ENCODE measurements at regions not wholly inside any gene's neighbourhood (a gene's known extent, or its start where the extent isn't known, plus 50 kb on each side); places are given as distances from the start of the nearest gene placed in this dataset.

GRCh38 chr16:86429663-86430062 is 80.7 kb upstream of the FOXF1 start:
- H3K27me3 Mint-ChIP-seq (ENCODE audit: low read depth in 3 of 3): peaks cover 0 to 11% (median 4%) of the 10 kb centered on the region in 3 donors
- H3K9me3 ChIP-seq (replicated peaks in 1 of 2; ENCODE audit: control insufficient read depth in 1 of 2, insufficient read depth in 1 of 2, low read length in 2 of 2): no peaks in the 10 kb centered on the region
- no peak for DNase-seq
- H3K9me3 Mint-ChIP-seq: peaks cover 0 to 4% (median 2%) of the 10 kb centered on the region in 7 donors
- H3K36me3 Mint-ChIP-seq: no peaks in the 10 kb centered on the region
- no peaks in the 10 kb centered on the region for H4K20me1 ChIP-seq (ENCODE audit: insufficient read depth, low read length)
- H3K27ac Mint-ChIP-seq: no peak overlapping the region
- TF ChIP-seq CTCF (IDR thresholded peaks at IDR 0.05): no peak
- H3K4me2 ChIP-seq (replicated peaks; ENCODE audit: extremely low read depth, low read length, poor library complexity, severe bottlenecking): no peak overlapping the region
- H3K4me1 ChIP-seq (ENCODE audit: control insufficient read depth in 1 of 2, insufficient read depth in 2 of 2, low read length in 2 of 2): no peaks in the 10 kb centered on the region
- 89% methylated on average over 8 of the region's 13 CpGs for WGBS (ENCODE audit: insufficient coverage)
- no peaks in the 10 kb centered on the region for H3K4me1 Mint-ChIP-seq
- H3K79me2 ChIP-seq (ENCODE audit: insufficient read depth, low read length): no peaks in the 10 kb centered on the region
- no peak overlapping the region for H2AFZ ChIP-seq (ENCODE audit: insufficient read depth, low read depth, low read length, poor library complexity, severe bottlenecking)
- no peaks in the 10 kb centered on the region for H3K27me3 ChIP-seq (ENCODE audit: control insufficient read depth in 2 of 2, insufficient read depth in 2 of 2, low read length in 2 of 2)
- H3K9ac ChIP-seq (ENCODE audit: insufficient read depth, low read length, poor library complexity, severe bottlenecking): no peak overlapping the region
- intact Hi-C loops (cut with micrococcal nuclease): no loop called here
- no peaks in the 10 kb centered on the region for H3K36me3 ChIP-seq (replicated peaks in 1 of 2; ENCODE audit: control insufficient read depth in 1 of 2, insufficient read depth in 2 of 2, low read length in 2 of 2)
- H3K4me3 ChIP-seq (replicated peaks in 1 of 3; ENCODE audit: low read depth in 2 of 3, low read length in 3 of 3): no peak overlapping the region
- H3K4me3 Mint-ChIP-seq: no peak overlapping the region
- H3K27ac ChIP-seq (ENCODE audit: low read depth in 1 of 2, low read length in 2 of 2): no peak overlapping the region

GRCh38 chr16:86430814-86431213 is 79.5 kb upstream of the FOXF1 start:
- Mint-ChIP-seq H3K4me1 (no peaks in the 10 kb centered on the region), H3K36me3 (no peaks in the 10 kb centered on the region), H3K9me3 (peaks cover 0 to 4% (median 2%) of the 10 kb centered on the region in 7 donors), H3K4me3 (no peak overlapping the region), H3K27me3 (ENCODE audit: low read depth in 3 of 3) (peaks cover 0 to 11% (median 4%) of the 10 kb centered on the region in 3 donors), H3K27ac (no peak overlapping the region)
- Histone ChIP-seq H2AFZ (ENCODE audit: insufficient read depth, low read depth, low read length, poor library complexity, severe bottlenecking) (no peak overlapping the region), H3K4me3 (replicated peaks in 1 of 3; ENCODE audit: low read depth in 2 of 3, low read length in 3 of 3) (no peak overlapping the region), H4K20me1 (ENCODE audit: insufficient read depth, low read length) (no peaks in the 10 kb centered on the region), H3K4me1 (ENCODE audit: control insufficient read depth in 1 of 2, insufficient read depth in 2 of 2, low read length in 2 of 2) (no peaks in the 10 kb centered on the region), H3K9ac (ENCODE audit: insufficient read depth, low read length, poor library complexity, severe bottlenecking) (no peak overlapping the region), H3K27me3 (ENCODE audit: control insufficient read depth in 2 of 2, insufficient read depth in 2 of 2, low read length in 2 of 2) (no peaks in the 10 kb centered on the region), H3K36me3 (replicated peaks in 1 of 2; ENCODE audit: control insufficient read depth in 1 of 2, insufficient read depth in 2 of 2, low read length in 2 of 2) (no peaks in the 10 kb centered on the region), H3K27ac (ENCODE audit: low read depth in 1 of 2, low read length in 2 of 2) (no peak overlapping the region), H3K79me2 (ENCODE audit: insufficient read depth, low read length) (no peaks in the 10 kb centered on the region), H3K9me3 (replicated peaks in 1 of 2; ENCODE audit: control insufficient read depth in 1 of 2, insufficient read depth in 1 of 2, low read length in 2 of 2) (no peaks in the 10 kb centered on the region), H3K4me2 (replicated peaks; ENCODE audit: extremely low read depth, low read length, poor library complexity, severe bottlenecking) (no peak overlapping the region)
- intact Hi-C loops (cut with micrococcal nuclease): no loop called here
- no peak for TF ChIP-seq CTCF (IDR thresholded peaks at IDR 0.05)
- no peak for DNase-seq
- WGBS (ENCODE audit: insufficient coverage): 100% methylated on average over 4 of the region's 4 CpGs
